SK-N-SH (cell line): ENCODE measurements at regions not wholly inside any gene's neighbourhood (a gene's known extent, or its start where the extent isn't known, plus 50 kb on each side); places are given as distances from the start of the nearest gene placed in this dataset.

Experiments used
- FOSL2 ChIP-seq: IDR thresholded peaks from 2 replicates; pipeline ENCODE4 v1.4.0; 2012; ENCODE audit warnings: low read depth, mild to moderate bottlenecking, moderate library complexity, borderline replicate concordance
- POLR2AphosphoS5 ChIP-seq: IDR thresholded peaks from 2 replicates; pipeline ENCODE4 v1.6.1; 2012; ENCODE audit warnings: low read depth, low read length
- RAD21 ChIP-seq: IDR thresholded peaks from 2 replicates; pipeline ENCODE4 v1.6.1; 2012; ENCODE audit warnings: mild to moderate bottlenecking, low read length
- SIN3A ChIP-seq: IDR thresholded peaks from 2 replicates; pipeline ENCODE4 v1.6.1; 2012; ENCODE audit warnings: low read depth, mild to moderate bottlenecking, low read length, moderate library complexity, borderline replicate concordance
- YY1 ChIP-seq: IDR thresholded peaks from 2 replicates; pipeline ENCODE4 v1.4.0; 2012; ENCODE audit warnings: low read depth, mild to moderate bottlenecking
- TF ChIP-seq, protein P1 (sequence below): fragments of 200-600 bp; sonication (generic); IDR thresholded peaks from 2 replicates; pipeline ENCODE4 v1.6.1; 2017; ENCODE audit warnings: antibody characterized with exemption, mild to moderate bottlenecking, moderate library complexity
- TF ChIP-seq, protein P2 (sequence below): IDR thresholded peaks from 2 replicates; pipeline ENCODE4 v1.4.0; 2012; ENCODE audit warnings: low read depth, borderline replicate concordance

DNA sequence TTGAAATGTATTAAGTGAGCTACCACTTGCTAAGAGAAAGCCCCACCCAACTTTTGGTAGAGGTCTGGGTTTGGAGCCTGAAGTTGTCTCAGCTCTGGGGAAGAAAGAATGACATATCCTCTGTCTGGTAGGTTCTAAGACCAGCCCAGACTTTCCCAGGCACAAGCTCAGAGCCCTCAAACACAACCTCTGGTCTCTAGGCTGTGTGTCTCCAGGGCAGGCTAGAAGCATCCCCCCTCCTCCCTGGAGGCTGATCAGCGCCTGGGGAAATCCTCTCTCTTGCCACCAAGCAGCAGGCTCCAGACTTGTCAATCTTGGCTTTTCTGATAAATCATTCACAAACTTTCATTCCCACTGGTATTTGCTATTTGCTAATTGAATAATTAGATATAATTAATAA is 226.5 kb upstream of the CST7 start:
- TF ChIP-seq, protein P1, sequence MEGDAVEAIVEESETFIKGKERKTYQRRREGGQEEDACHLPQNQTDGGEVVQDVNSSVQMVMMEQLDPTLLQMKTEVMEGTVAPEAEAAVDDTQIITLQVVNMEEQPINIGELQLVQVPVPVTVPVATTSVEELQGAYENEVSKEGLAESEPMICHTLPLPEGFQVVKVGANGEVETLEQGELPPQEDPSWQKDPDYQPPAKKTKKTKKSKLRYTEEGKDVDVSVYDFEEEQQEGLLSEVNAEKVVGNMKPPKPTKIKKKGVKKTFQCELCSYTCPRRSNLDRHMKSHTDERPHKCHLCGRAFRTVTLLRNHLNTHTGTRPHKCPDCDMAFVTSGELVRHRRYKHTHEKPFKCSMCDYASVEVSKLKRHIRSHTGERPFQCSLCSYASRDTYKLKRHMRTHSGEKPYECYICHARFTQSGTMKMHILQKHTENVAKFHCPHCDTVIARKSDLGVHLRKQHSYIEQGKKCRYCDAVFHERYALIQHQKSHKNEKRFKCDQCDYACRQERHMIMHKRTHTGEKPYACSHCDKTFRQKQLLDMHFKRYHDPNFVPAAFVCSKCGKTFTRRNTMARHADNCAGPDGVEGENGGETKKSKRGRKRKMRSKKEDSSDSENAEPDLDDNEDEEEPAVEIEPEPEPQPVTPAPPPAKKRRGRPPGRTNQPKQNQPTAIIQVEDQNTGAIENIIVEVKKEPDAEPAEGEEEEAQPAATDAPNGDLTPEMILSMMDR = no peak
- TF ChIP-seq RAD21 (no peak), POLR2AphosphoS5 (no peak), FOSL2 (no peak), YY1 (no peak), SIN3A (no peak)
- TF ChIP-seq, protein P2, sequence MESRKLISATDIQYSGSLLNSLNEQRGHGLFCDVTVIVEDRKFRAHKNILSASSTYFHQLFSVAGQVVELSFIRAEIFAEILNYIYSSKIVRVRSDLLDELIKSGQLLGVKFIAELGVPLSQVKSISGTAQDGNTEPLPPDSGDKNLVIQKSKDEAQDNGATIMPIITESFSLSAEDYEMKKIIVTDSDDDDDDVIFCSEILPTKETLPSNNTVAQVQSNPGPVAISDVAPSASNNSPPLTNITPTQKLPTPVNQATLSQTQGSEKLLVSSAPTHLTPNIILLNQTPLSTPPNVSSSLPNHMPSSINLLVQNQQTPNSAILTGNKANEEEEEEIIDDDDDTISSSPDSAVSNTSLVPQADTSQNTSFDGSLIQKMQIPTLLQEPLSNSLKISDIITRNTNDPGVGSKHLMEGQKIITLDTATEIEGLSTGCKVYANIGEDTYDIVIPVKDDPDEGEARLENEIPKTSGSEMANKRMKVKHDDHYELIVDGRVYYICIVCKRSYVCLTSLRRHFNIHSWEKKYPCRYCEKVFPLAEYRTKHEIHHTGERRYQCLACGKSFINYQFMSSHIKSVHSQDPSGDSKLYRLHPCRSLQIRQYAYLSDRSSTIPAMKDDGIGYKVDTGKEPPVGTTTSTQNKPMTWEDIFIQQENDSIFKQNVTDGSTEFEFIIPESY = no peak
